Neural progenitor cell (in vitro differentiated cells): ENCODE measurements at regions not wholly inside any gene's neighbourhood (a gene's known extent, or its start where the extent isn't known, plus 50 kb on each side); places are given as distances from the start of the nearest gene placed in this dataset.
"Not testable (repeated sequence)": the region's sequence is repeated elsewhere in the genome, so short reads cannot be mapped to it uniquely, and the experiment has no call there.

Experiments
- DNase-seq: peaks from one replicate; pipeline ENCODE4 v3.0.0-alpha.2; 2016; ENCODE audit warnings: low spot score
- H2AFZ ChIP-seq: fragments of 200-600 bp; sonication (generic); replicated peaks from 2 replicates; pipeline ENCODE4 v1.6.1; 2016; ENCODE audit warnings: antibody characterized with exemption
- H3F3A ChIP-seq: fragments of 200-600 bp; sonication (generic); 2 replicates; pipeline ENCODE4 v1.6.1; 2016; ENCODE audit warnings: antibody characterized with exemption, low read depth
- H3K27ac ChIP-seq: fragments of 200-600 bp; sonication (generic); 2 replicates; pipeline ENCODE4 v1.5.1; 2016; ENCODE audit warnings: mild to moderate bottlenecking
- H3K27me3 ChIP-seq: fragments of 200-600 bp; sonication (generic); 2 replicates; pipeline ENCODE4 v1.6.1; 2016; ENCODE audit warnings: mild to moderate bottlenecking, moderate library complexity
- H3K36me3 ChIP-seq: fragments of 200-600 bp; sonication (generic); 2 replicates; pipeline ENCODE4 v1.5.1; 2016
- H3K4me1 ChIP-seq: fragments of 200-600 bp; sonication (generic); 2 replicates; pipeline ENCODE4 v1.6.1; 2016; ENCODE audit warnings: mixed run types
- H3K4me2 ChIP-seq: fragments of 200-600 bp; sonication (generic); 2 replicates; pipeline ENCODE4 v1.6.1; 2016
- H3K4me3 ChIP-seq: fragments of 200-600 bp; sonication (generic); 2 replicates; pipeline ENCODE4 v1.5.1; 2016
- H3K79me2 ChIP-seq: fragments of 200-600 bp; sonication (generic); 2 replicates; pipeline ENCODE4 v1.6.1; 2016; ENCODE audit warnings: low read depth
- H3K9ac ChIP-seq: fragments of 200-600 bp; sonication (generic); 2 replicates; pipeline ENCODE4 v1.6.1; 2016
- H3K9me3 ChIP-seq: fragments of 200-600 bp; sonication (generic); 2 replicates; pipeline ENCODE4 v1.5.1; 2016; ENCODE audit warnings: low read depth
- H4K20me1 ChIP-seq: fragments of 200-600 bp; sonication (generic); 2 replicates; pipeline ENCODE4 v1.6.1; 2016; ENCODE audit warnings: low read depth
- H3K27ac Mint-ChIP-seq: 3 replicates; pipeline ENCODE4 v1.8.0; 2021; ENCODE audit warnings: mixed read lengths
- H3K27me3 Mint-ChIP-seq: 2 replicates; pipeline ENCODE4 v1.8.0; 2022; ENCODE audit warnings: low read depth, mild to moderate bottlenecking, inconsistent platforms, moderate library complexity, mixed read lengths; ENCODE audit not compliant: insufficient read depth
- H3K36me3 Mint-ChIP-seq: 3 replicates; pipeline ENCODE4 v1.8.0; 2021; ENCODE audit warnings: mixed read lengths
- H3K4me1 Mint-ChIP-seq: 3 replicates; pipeline ENCODE4 v1.8.0; 2021; ENCODE audit warnings: mixed read lengths
- H3K4me3 Mint-ChIP-seq: 3 replicates; pipeline ENCODE4 v1.8.0; 2021; ENCODE audit warnings: mild to moderate bottlenecking, moderate library complexity, mixed read lengths
- H3K9me3 Mint-ChIP-seq: 3 replicates; pipeline ENCODE4 v1.8.0; 2020; ENCODE audit warnings: mixed read lengths
- CTCF ChIP-seq: fragments of 200-600 bp; sonication (generic); IDR thresholded peaks from 2 replicates; pipeline ENCODE4 v1.5.1; 2017; ENCODE audit warnings: antibody characterized with exemption, mild to moderate bottlenecking
- EZH2 ChIP-seq: fragments of 200-600 bp; sonication (generic); IDR thresholded peaks from 2 replicates; pipeline ENCODE4 v1.6.1; 2017; ENCODE audit warnings: antibody characterized with exemption, mild to moderate bottlenecking, moderate library complexity
- EZH2phosphoT487 ChIP-seq: fragments of 200-600 bp; sonication (generic); IDR thresholded peaks from 2 replicates; pipeline ENCODE4 v1.6.1; 2017; ENCODE audit warnings: antibody characterized with exemption

GRCh38 chr12:56863789-56864188 is 70.4 kb downstream of the SDR9C7 start:
- Histone ChIP-seq H3K9ac (no peak overlapping the region), H4K20me1 (no peaks in the 10 kb centered on the region), H3K79me2 (no peaks in the 10 kb centered on the region), H2AFZ (no peak overlapping the region), H3F3A (no peaks in the 10 kb centered on the region), H3K4me2 (no peak overlapping the region), H3K27me3 (no peaks in the 10 kb centered on the region), H3K4me1 (no peaks in the 10 kb centered on the region), H3K4me3 (no peak overlapping the region), H3K27ac (no peak overlapping the region), H3K9me3 (peaks cover 40% of the 10 kb centered on the region), H3K36me3 (no peaks in the 10 kb centered on the region)
- H3K27ac Mint-ChIP-seq = no peak overlapping the region
- H3K9me3 Mint-ChIP-seq = peaks cover 46% of the 10 kb centered on the region
- no peak overlapping the region for H3K4me3 Mint-ChIP-seq
- TF ChIP-seq CTCF (no peak), EZH2 (no peak), EZH2phosphoT487 (no peak)
- no peaks in the 10 kb centered on the region for H3K4me1 Mint-ChIP-seq
- no peak for DNase-seq
- H3K36me3 Mint-ChIP-seq = no peaks in the 10 kb centered on the region
- H3K27me3 Mint-ChIP-seq = peaks cover 12% of the 10 kb centered on the region

- no peaks in the 10 kb centered on the region for H3K36me3 ChIP-seq
- no peak overlapping the region for H2AFZ ChIP-seq
- Mint-ChIP-seq H3K4me3 (no peak overlapping the region), H3K36me3 (no peaks in the 10 kb centered on the region), H3K9me3 (peaks cover 38% of the 10 kb centered on the region), H3K27ac (no peak overlapping the region), H3K4me1 (no peaks in the 10 kb centered on the region), H3K27me3 (peaks cover 12% of the 10 kb centered on the region)
- H4K20me1 ChIP-seq = no peaks in the 10 kb centered on the region
- no peak overlapping the region for H3K27ac ChIP-seq
- no peak for DNase-seq
- no peak overlapping the region for H3K4me3 ChIP-seq
- H3F3A ChIP-seq = no peaks in the 10 kb centered on the region
- H3K9me3 ChIP-seq = peaks cover 33% of the 10 kb centered on the region
- H3K79me2 ChIP-seq = no peaks in the 10 kb centered on the region
- TF ChIP-seq CTCF = no peak
- no peak for TF ChIP-seq EZH2phosphoT487
- TF ChIP-seq EZH2 = no peak
- no peak overlapping the region for H3K4me2 ChIP-seq
- H3K4me1 ChIP-seq = no peaks in the 10 kb centered on the region
- no peaks in the 10 kb centered on the region for H3K27me3 ChIP-seq
- H3K9ac ChIP-seq = no peak overlapping the region
Observed at GRCh38 chr12:56862264-56862663, 71.9 kb downstream of the SDR9C7 start.

GRCh38 chr12:56853392-56853978 is 80.7 kb downstream of the SDR9C7 start:
- not testable (repeated sequence) for H3K27ac ChIP-seq, H3K27me3 ChIP-seq, H3K4me3 Mint-ChIP-seq, H3K36me3 Mint-ChIP-seq, H3K9ac ChIP-seq, H3K4me3 ChIP-seq, H4K20me1 ChIP-seq, H3K4me1 Mint-ChIP-seq, H3K79me2 ChIP-seq, H3K27me3 Mint-ChIP-seq, H3K4me1 ChIP-seq, H2AFZ ChIP-seq, H3K36me3 ChIP-seq, DNase-seq, H3F3A ChIP-seq, H3K4me2 ChIP-seq, H3K27ac Mint-ChIP-seq, H3K9me3 ChIP-seq
- H3K9me3 Mint-ChIP-seq = peaks cover 19% of the 10 kb centered on the region

- H3K9ac ChIP-seq = no peak overlapping the region
- H3K79me2 ChIP-seq = no peaks in the 10 kb centered on the region
- Mint-ChIP-seq H3K36me3 (no peaks in the 10 kb centered on the region), H3K4me1 (no peaks in the 10 kb centered on the region), H3K9me3 (peaks cover 25% of the 10 kb centered on the region), H3K4me3 (no peak overlapping the region), H3K27me3 (peaks cover 3% of the 10 kb centered on the region), H3K27ac (no peak overlapping the region)
- no peaks in the 10 kb centered on the region for H3K9me3 ChIP-seq
- no peaks in the 10 kb centered on the region for H4K20me1 ChIP-seq
- H3K36me3 ChIP-seq = no peaks in the 10 kb centered on the region
- no peak overlapping the region for H3K27ac ChIP-seq
- no peaks in the 10 kb centered on the region for H3F3A ChIP-seq
- no peak overlapping the region for H3K4me3 ChIP-seq
- no peaks in the 10 kb centered on the region for H3K27me3 ChIP-seq
- no peak overlapping the region for H3K4me2 ChIP-seq
- H3K4me1 ChIP-seq = no peaks in the 10 kb centered on the region
- TF ChIP-seq EZH2phosphoT487 (no peak), EZH2 (no peak), CTCF (no peak)
- no peak overlapping the region for H2AFZ ChIP-seq
- DNase-seq = no peak
Observed at GRCh38 chr12:56851462-56851861, 82.7 kb downstream of the SDR9C7 start.
